Mesodermal cell (in vitro differentiated cells): ENCODE measurements at regions not wholly inside any gene's neighbourhood (a gene's known extent, or its start where the extent isn't known, plus 50 kb on each side); places are given as distances from the start of the nearest gene placed in this dataset.
"Not testable (repeated sequence)": the region's sequence is repeated elsewhere in the genome, so short reads cannot be mapped to it uniquely, and the experiment has no call there.

ENCODE experiments used
- H3K27ac ChIP-seq: 2 replicates; pipeline ENCODE4 v1.7.0; 2013; ENCODE audit warnings: mild to moderate bottlenecking, low read depth, low read length, moderate library complexity; ENCODE audit not compliant: severe bottlenecking
- H3K36me3 ChIP-seq: 2 replicates; pipeline ENCODE4 v1.7.1; 2013; ENCODE audit warnings: mild to moderate bottlenecking, low read length, moderate library complexity; ENCODE audit not compliant: control insufficient read depth, insufficient read depth
- H3K4me1 ChIP-seq: one replicate; pipeline ENCODE4 v1.7.1; 2013; ENCODE audit warnings: mild to moderate bottlenecking, low read length; ENCODE audit not compliant: insufficient read depth, control insufficient read depth, poor library complexity, severe bottlenecking
- H3K4me3 ChIP-seq: 2 replicates; pipeline ENCODE4 v1.7.0; 2013; ENCODE audit warnings: low read length, control low read depth, mild to moderate bottlenecking; ENCODE audit not compliant: insufficient read depth, poor library complexity, severe bottlenecking; ENCODE audit errors: extremely low read depth
- H3K9me3 ChIP-seq: 2 replicates; pipeline ENCODE4 v1.7.1; 2013; ENCODE audit warnings: mild to moderate bottlenecking, low read length, moderate library complexity; ENCODE audit not compliant: control insufficient read depth
- WGBS, 2 experiments: methylation state at CpG; one replicate each; pipeline ENCODE4 v1.1.5; 2013; ENCODE audit warnings: missing lambda C conversion rate in 2 of 2; ENCODE audit not compliant: insufficient coverage in 2 of 2; 5-methylcytosine and 5-hydroxymethylcytosine counted together

DNA sequence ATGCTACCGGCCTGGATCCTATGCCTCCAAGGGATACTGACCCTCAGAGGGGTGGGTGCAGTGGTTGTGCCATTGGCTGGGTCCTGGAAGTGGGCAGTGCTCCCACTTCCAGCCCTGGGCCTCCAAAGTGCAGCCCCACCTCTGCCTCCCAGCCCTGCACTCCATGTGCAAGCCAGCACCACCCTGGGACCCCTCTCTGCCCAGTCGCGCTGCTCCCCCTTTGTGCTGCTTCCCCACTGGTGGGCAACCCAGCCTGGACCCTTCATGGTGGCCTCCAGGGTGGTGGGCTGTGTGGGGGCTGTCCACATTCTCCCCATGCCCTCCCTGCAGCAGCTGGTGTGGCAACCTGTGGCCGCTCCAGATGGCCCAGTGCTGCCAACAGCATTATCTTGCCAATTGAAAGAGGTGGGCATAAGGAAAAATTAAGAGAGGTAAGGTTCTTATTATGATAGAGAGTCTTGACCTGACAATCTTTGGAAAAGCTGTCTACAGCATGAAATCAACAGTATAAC, 309.7 kb downstream of the GUCY2F start:
- H3K4me3 ChIP-seq: no peak overlapping the region
- no peak overlapping the region for H3K27ac ChIP-seq
- H3K36me3 ChIP-seq: no peaks in the 10 kb centered on the region
- H3K4me1 ChIP-seq: no peaks in the 10 kb centered on the region
- H3K9me3 ChIP-seq: no peaks in the 10 kb centered on the region
- WGBS, 2 experiments: 60% methylated on average over 1 of the region's 4 CpGs; no CpG with 5 or more reads in 1 of the 2 experiments

DNA sequence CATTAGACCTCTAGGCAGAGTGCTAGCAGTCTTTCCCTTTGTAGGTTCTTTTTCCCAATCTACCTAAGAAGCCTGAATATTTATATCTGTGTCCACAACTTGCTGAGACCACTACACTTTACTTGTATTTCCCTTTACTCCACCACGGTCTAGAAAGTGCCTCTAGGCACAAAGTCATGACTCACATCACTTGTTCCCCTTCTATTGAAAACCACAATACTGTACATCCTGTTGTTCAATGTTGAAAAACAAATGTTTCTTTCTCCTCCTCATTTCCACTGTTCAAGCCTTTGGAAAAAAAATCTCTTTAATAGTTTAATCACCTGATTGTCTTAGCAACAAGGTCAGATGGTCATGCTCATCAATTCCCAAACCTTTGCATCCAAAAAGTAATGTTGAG, 326.7 kb downstream of the GUCY2F start:
- H3K4me3 ChIP-seq: no peak overlapping the region
- H3K27ac ChIP-seq: no peak overlapping the region
- WGBS, 2 experiments: 83% methylated on average over 1 of the region's 1 CpG; no CpG with 5 or more reads in 1 of the 2 experiments
- no peaks in the 10 kb centered on the region for H3K36me3 ChIP-seq
- no peaks in the 10 kb centered on the region for H3K4me1 ChIP-seq
- no peaks in the 10 kb centered on the region for H3K9me3 ChIP-seq

DNA sequence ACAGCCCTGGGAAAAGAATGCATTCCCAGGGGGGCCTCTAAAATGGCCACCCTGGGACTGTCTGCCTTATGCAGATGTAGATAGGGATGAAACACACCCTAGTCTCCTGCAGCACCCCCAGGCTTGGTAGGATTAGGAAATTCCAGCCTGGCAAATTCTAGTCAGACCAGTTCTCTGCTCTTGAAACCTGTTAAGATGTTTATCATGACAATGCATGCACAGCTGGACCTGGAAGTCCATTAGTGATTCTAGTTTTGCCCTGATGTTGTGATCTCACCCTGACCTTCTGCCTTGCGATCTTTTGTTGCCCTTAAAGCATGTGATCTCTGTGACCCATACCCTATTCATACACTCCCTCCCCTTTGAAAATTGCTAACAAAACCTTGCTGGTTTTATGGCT, 337.7 kb downstream of the GUCY2F start:
- H3K27ac ChIP-seq, H3K9me3 ChIP-seq, H3K36me3 ChIP-seq, H3K4me3 ChIP-seq, H3K4me1 ChIP-seq: not testable (repeated sequence)
- WGBS, 2 experiments: 86 to 100% methylated on average over 1 of the region's 1 CpG

DNA sequence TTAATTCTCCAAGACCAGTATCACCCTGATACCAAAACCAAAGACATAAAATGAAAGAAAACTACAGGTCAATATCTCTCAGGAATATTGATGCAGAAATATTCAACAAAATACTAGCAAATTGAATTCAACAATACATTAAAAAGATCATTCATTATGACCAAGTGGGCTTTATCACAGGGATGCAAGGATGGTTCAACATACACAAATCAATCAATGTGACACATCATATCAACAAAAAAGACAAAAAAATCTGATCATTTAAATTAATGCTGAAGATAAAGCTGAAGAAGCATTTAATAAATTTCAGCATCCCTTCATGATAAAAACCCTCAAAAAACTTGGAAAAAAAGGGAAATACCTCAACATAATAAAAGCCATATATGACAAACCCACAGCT, 341.4 kb downstream of the GUCY2F start:
- H3K4me1 ChIP-seq: no peaks in the 10 kb centered on the region
- no peaks in the 10 kb centered on the region for H3K9me3 ChIP-seq
- no peaks in the 10 kb centered on the region for H3K36me3 ChIP-seq
- no peak overlapping the region for H3K27ac ChIP-seq
- H3K4me3 ChIP-seq: no peak overlapping the region

DNA sequence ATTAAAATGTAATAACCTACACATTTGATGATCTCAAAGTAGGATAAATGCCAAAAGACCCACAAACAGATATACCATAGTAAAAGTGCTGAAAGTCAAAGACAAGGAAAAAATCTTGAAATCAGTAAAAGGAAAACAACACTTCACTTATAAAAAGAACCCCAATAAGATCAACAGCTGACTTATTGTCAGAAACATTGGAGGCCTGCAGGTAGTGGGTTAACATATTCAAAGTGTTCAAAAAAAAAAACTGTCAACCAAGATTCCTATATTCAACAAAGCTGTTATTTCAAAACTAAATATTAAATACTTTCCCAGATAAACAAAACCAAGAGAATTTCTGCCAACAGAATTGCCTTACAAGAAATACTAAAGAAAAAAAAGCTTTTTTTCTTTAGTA, 347.1 kb downstream of the GUCY2F start:
- Histone ChIP-seq H3K36me3 (no peaks in the 10 kb centered on the region), H3K4me1 (no peaks in the 10 kb centered on the region), H3K4me3 (no peak overlapping the region), H3K9me3 (no peaks in the 10 kb centered on the region), H3K27ac (no peak overlapping the region)

DNA sequence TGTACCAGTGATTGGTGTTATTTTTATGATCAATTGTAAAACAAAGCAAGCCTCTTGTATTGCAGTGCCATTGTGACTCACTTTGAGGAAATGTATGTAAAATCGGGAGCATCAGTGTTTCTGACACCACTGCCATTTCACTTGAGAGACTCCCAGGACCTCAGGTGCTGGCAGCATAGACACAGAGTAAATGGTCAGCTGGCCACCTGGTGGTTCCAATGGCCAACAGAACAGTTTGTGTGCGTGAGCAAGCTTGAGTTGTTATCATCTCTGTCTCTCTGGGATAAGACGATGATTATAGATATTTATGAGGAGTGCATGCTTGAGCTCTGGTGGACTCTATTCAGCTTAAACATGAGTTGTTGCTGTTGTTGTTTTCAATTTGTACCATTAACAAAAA, 356.6 kb downstream of the GUCY2F start:
- Histone ChIP-seq H3K9me3 (no peaks in the 10 kb centered on the region), H3K36me3 (no peaks in the 10 kb centered on the region), H3K4me3 (no peak overlapping the region), H3K27ac (no peak overlapping the region), H3K4me1 (no peaks in the 10 kb centered on the region)
- 86 to 100% methylated on average over 1 to 2 of the region's 3 CpGs for WGBS, 2 experiments

DNA sequence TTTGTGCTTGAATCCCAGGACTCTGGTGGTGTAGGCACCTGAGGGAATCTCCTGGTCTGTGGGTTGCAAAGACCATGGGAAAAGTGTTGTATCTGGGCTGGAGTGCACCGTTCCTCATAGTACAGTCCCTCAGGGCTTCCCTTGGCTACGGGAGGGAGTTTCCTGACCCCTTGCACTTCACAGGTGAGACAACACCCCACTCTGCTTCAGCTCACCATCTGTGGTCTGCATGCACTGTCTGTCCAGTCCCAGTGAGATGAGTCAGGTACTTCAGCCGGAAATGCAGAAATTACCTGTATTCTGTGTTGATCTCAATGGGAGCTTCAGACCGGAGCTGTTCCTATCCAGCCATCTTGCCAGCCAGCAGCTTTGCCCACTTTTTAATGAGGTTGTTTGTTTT, 353.0 kb upstream of the IRS4 start:
- no peaks in the 10 kb centered on the region for H3K36me3 ChIP-seq
- no peak overlapping the region for H3K27ac ChIP-seq
- no peaks in the 10 kb centered on the region for H3K4me1 ChIP-seq
- no peaks in the 10 kb centered on the region for H3K9me3 ChIP-seq
- WGBS, 2 experiments: no CpG with 5 or more reads among the region's 4 CpGs
- no peak overlapping the region for H3K4me3 ChIP-seq

DNA sequence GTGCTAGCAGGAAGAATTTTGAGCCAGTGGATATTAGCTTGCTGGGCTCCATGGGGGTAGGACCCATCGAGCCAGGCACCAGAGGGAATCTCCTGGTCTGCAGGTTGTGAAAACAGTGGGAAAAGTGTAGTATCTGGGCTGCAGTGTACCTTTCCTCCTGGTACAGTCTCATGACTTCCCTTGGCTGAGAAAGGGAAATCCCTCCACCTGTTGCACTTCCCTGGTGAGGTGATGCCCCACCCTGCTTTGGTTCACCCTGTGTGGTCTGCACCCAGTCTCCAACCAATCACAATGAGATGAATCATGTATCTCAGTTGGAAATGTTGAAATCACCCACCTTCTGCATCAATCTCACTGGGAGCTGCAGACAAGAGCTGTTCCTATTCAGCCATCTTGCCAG, 341.4 kb upstream of the IRS4 start:
- Histone ChIP-seq H3K4me1 (no peaks in the 10 kb centered on the region), H3K27ac (no peak overlapping the region), H3K9me3 (no peaks in the 10 kb centered on the region), H3K4me3 (no peak overlapping the region), H3K36me3 (no peaks in the 10 kb centered on the region)
- 67 to 100% methylated on average over 1 of the region's 1 CpG for WGBS, 2 experiments

DNA sequence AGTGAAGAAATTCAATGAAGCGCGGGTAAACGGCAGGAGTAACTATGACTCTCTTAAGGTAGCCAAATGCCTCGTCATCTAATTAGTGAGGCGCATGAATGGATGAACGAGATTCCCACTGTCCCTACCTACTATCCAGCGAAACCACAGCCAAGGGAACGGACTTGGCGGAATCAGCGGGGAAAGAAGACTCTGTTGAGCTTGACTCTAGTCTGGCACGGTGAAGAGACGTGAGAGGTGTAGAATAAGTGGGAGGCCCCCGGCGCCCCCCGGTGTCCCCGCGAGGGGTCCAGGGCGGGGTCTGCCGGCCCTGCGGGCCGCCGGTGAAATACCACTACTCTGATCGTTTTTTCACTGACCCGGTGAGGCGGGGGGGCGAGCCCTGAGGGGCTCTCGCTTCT, 317.8 kb upstream of the IRS4 start:
- not testable (repeated sequence) for H3K9me3 ChIP-seq, H3K36me3 ChIP-seq, H3K27ac ChIP-seq, H3K4me1 ChIP-seq, H3K4me3 ChIP-seq
- 92 to 100% methylated on average over 2 to 18 of the region's 27 CpGs for WGBS, 2 experiments

DNA sequence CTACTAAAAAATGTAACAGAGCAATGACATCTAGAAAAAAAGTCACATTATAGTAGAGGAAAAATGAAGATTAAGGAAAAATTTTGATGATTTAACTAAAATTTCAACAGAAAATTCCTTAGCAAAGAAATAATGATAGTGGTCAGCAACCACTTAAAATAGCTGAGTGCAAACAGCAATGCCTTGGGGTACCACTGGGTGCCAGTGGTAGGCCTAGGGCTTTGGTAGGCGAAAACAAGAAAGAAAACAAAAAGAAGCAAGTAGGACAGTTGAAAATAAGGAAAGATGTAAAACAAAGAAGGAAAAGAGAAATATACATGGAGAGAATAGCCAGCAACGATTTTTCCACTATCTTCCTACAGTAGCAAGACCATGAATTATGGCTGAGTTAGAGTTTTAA, 313.5 kb upstream of the IRS4 start:
- no CpG with 5 or more reads among the region's 2 CpGs for WGBS, 2 experiments
- H3K4me1 ChIP-seq: no peaks in the 10 kb centered on the region
- no peak overlapping the region for H3K4me3 ChIP-seq
- no peaks in the 10 kb centered on the region for H3K36me3 ChIP-seq
- no peaks in the 10 kb centered on the region for H3K9me3 ChIP-seq
- H3K27ac ChIP-seq: no peak overlapping the region

DNA sequence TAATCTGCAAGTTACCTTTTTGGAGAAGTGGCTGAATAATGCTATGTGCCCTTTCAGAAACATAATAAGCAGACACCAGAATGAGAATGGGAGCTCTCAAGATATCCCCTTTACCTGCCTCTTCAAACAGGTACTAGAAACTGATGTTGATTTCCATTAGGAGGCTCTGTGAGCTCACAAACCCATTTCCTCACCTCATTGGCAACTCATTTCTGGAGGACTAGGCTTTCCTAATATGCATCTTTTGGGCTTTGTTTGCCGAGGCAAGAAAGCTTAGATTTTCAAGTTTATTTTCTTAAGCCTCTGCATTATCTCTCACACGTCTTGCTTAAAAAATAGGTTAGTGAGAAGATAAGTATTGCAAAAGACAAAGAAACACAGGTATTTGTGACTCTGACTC, 313.1 kb upstream of the IRS4 start:
- no CpG with 5 or more reads among the region's 2 CpGs for WGBS, 2 experiments
- H3K36me3 ChIP-seq: no peaks in the 10 kb centered on the region
- no peaks in the 10 kb centered on the region for H3K9me3 ChIP-seq
- H3K4me3 ChIP-seq: no peak overlapping the region
- no peak overlapping the region for H3K27ac ChIP-seq
- H3K4me1 ChIP-seq: no peaks in the 10 kb centered on the region

DNA sequence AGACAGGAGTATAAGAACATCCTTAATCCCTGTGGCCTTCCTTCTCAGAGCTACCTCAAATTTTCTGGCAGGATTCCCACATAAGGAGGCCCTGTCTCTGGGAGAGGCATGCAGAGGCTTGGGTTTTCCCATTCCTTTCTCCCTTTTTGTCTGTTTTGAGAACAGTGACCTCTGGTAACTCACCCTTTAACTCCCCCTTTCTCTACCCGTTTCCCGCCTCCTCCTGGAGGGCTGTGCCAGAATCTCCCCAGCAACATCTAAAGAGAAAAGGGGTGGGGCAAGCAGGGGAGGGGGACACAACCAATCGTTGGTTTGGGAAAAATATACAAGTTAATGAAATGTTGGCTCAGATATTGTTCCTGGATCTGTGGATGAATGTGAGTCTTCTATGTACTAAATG, 303.7 kb upstream of the IRS4 start:
- H3K4me1 ChIP-seq: no peaks in the 10 kb centered on the region
- H3K27ac ChIP-seq: no peak overlapping the region
- no peak overlapping the region for H3K4me3 ChIP-seq
- WGBS, 2 experiments: no CpG with 5 or more reads among the region's 3 CpGs
- no peaks in the 10 kb centered on the region for H3K36me3 ChIP-seq
- no peaks in the 10 kb centered on the region for H3K9me3 ChIP-seq
